K562 (cell line): ENCODE measurements at regions not wholly inside any gene's neighbourhood (a gene's known extent, or its start where the extent isn't known, plus 50 kb on each side); places are given as distances from the start of the nearest gene placed in this dataset.

Experiments
- AFF1 ChIP-seq, 2 experiments: fragments of 450-650 bp; IDR thresholded peaks; 2 replicates each; pipeline ENCODE4 v1.6.1; 2018; ENCODE audit warnings: mild to moderate bottlenecking in 2 of 2, low read depth in 1 of 2; ENCODE audit not compliant: partially characterized antibody in 2 of 2
- BRCA1 ChIP-seq, 2 experiments: fragments of 450-650 bp in 1 of 2; sonication (generic) in 1 of 2; formaldehyde crosslinking in 1 of 2; IDR thresholded peaks; 2 replicates each; pipeline versions ENCODE4 v1.5.0 to v1.6.1; 2017 to 2020; ENCODE audit warnings: mild to moderate bottlenecking in 1 of 2, missing genetic modification reagents in 1 of 2
- ELF2 ChIP-seq: fragments of 250-450 bp; sonication (Bioruptor Pico); IDR thresholded peaks from 2 replicates; pipeline ENCODE4 v1.5.0; 2021; ENCODE audit warnings: mild to moderate bottlenecking
- HES1 ChIP-seq: fragments of 450-650 bp; IDR thresholded peaks from 2 replicates; pipeline ENCODE4 v1.6.1; 2016; ENCODE audit warnings: low read depth, mild to moderate bottlenecking, moderate library complexity
- HMGN3 ChIP-seq: IDR thresholded peaks from 2 replicates; pipeline ENCODE4 v1.6.1; 2011; ENCODE audit warnings: borderline replicate concordance, low read depth, mild to moderate bottlenecking, mixed read lengths, low read length; ENCODE audit not compliant: insufficient read length; ENCODE audit errors: extremely low read depth
- ZBTB33 ChIP-seq: sonication (generic); formaldehyde crosslinking; IDR thresholded peaks from 2 replicates; pipeline ENCODE4 v1.8.1; 2023; ENCODE audit warnings: mild to moderate bottlenecking, missing genetic modification reagents

GRCh38 chr9:118360036-118360435 lies 655.8 kb downstream of the TLR4 start (continued):
- no peak for TF ChIP-seq AFF1 (IDR thresholded peaks at IDR 0.05; ENCODE audit: low read depth in 1 of 2, partially characterized antibody in 2 of 2)
- TF ChIP-seq ZBTB33 = no peak
- TF ChIP-seq BRCA1 (IDR thresholded peaks at IDR 0.05) = no peak
- TF ChIP-seq BRCA1 (CRISPR knock-in tag; IDR thresholded peaks at IDR 0.05) = no peak
- TF ChIP-seq ELF2 = no peak
- TF ChIP-seq HMGN3 = no peak
- no peak for TF ChIP-seq HES1
